Ovary (tissue), 3 donors: ENCODE measurements at regions not wholly inside any gene's neighbourhood (a gene's known extent, or its start where the extent isn't known, plus 50 kb on each side); places are given as distances from the start of the nearest gene placed in this dataset.

Experiments used
- POLR2A ChIP-seq: fragments of 450-650 bp; IDR thresholded peaks from one replicate; pipeline ENCODE4 v1.6.1; 2017; ENCODE audit warnings: antibody characterized with exemption, mild to moderate bottlenecking, moderate library complexity
- TF ChIP-seq, protein P1 (sequence below), 3 donors: fragments of 450-650 bp in 2 of 3; fragments of 200-600 bp in 1 of 3; IDR thresholded peaks; one replicate each; pipeline versions ENCODE4 v1.5.1 to v1.8.0; 2016 to 2022; ENCODE audit warnings: antibody characterized with exemption in 3 of 3, mild to moderate bottlenecking in 1 of 3
- donor health status: DM: no; HTN: no; CAD: no.

DNA sequence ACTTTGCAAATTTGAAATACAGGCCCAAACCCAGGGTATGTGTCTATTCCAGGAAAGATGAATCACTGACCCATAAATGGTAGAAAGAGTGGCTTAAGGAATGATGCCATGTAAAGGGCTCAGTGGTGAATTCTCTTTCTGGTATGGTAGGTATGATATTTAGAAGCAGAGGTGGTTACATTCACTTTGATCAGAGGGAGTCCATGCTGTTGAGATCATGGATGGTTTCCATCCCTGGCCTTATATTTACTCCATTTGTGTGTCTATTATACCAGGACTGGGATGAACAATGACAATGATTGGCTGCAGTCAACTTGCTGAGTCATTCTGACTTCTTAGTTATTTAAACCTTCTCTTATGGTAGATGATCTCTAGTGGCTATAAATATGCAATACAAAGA, 419.8 kb upstream of the LRRC4C start:
- TF ChIP-seq, protein P1, sequence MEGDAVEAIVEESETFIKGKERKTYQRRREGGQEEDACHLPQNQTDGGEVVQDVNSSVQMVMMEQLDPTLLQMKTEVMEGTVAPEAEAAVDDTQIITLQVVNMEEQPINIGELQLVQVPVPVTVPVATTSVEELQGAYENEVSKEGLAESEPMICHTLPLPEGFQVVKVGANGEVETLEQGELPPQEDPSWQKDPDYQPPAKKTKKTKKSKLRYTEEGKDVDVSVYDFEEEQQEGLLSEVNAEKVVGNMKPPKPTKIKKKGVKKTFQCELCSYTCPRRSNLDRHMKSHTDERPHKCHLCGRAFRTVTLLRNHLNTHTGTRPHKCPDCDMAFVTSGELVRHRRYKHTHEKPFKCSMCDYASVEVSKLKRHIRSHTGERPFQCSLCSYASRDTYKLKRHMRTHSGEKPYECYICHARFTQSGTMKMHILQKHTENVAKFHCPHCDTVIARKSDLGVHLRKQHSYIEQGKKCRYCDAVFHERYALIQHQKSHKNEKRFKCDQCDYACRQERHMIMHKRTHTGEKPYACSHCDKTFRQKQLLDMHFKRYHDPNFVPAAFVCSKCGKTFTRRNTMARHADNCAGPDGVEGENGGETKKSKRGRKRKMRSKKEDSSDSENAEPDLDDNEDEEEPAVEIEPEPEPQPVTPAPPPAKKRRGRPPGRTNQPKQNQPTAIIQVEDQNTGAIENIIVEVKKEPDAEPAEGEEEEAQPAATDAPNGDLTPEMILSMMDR (IDR thresholded peaks at IDR 0.05), result no peak
- no peak for TF ChIP-seq POLR2A
